Astrocyte (in vitro differentiated cells and primary cell): ENCODE measurements at regions not wholly inside any gene's neighbourhood (a gene's known extent, or its start where the extent isn't known, plus 50 kb on each side); places are given as distances from the start of the nearest gene placed in this dataset.

ENCODE experiments used
- CTCF ChIP-seq: IDR thresholded peaks from 2 replicates; pipeline ENCODE4 v1.5.1; 2011; ENCODE audit warnings: low read depth, mild to moderate bottlenecking, inconsistent platforms, low read length, moderate library complexity; ENCODE audit not compliant: insufficient read depth
- EZH2 ChIP-seq: IDR thresholded peaks from 2 replicates; pipeline ENCODE4 v1.6.1; 2012; ENCODE audit warnings: mild to moderate bottlenecking, low read length, inconsistent platforms; ENCODE audit not compliant: insufficient read depth

- TF ChIP-seq CTCF, result no peak
- TF ChIP-seq EZH2, result no peak
Measured at GRCh38 chr6:66032626-66033025, 325.6 kb upstream of the EYS start.
